ENCODE measurements at regions not wholly inside any gene's neighbourhood (a gene's known extent, or its start where the extent isn't known, plus 50 kb on each side); places are given as distances from the start of the nearest gene placed in this dataset.

DNA sequence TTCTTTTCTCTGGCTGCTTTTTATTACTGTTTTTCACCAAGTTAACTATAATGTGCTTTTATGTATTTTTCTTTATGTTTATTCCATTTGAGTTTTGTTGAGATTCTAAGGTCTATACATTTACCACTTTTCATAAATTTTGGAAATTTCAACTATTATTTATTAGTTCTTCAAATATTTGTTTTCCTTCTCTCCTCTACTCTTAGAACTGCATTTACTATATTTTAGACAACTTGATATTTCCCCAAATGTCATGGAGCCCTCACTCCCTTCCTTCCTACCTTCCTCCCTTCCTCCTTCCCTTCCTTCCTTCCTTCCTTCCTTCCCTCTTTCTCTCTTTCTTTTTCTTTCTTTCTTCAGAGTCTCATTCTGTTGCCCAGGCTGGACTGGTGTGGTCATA is 81.4 kb upstream of the TNIK start:
- Histone ChIP-seq H3K79me2 (ENCODE audit: insufficient read depth, low read length) (no peaks in the 10 kb centered on the region), H3K4me3 (ENCODE audit: insufficient read depth, low read depth, low read length) (no peak overlapping the region), H3K27ac (ENCODE audit: low read depth, low read length) (no peak overlapping the region), H3K4me1 (ENCODE audit: insufficient read depth, low read length) (no peaks in the 10 kb centered on the region), H3K27me3 (ENCODE audit: insufficient read depth, low read length) (no peaks in the 10 kb centered on the region), H3K9me3 (ENCODE audit: insufficient read depth, low read depth, low read length) (no peaks in the 10 kb centered on the region), H3K9ac (ENCODE audit: low read length) (no peak overlapping the region), H4K20me1 (ENCODE audit: insufficient read depth, low read length) (no peaks in the 10 kb centered on the region), H2AFZ (ENCODE audit: low read depth, low read length) (no peak overlapping the region), H3K36me3 (ENCODE audit: insufficient read depth, low read length) (no peaks in the 10 kb centered on the region), H3K4me2 (ENCODE audit: low read length) (no peak overlapping the region)
- Mint-ChIP-seq H3K27me3 (ENCODE audit: low read depth, unreplicated experiment) (no peaks in the 10 kb centered on the region), H3K27ac (ENCODE audit: unreplicated experiment) (no peak overlapping the region), H3K36me3 (ENCODE audit: low read depth, unreplicated experiment) (no peaks in the 10 kb centered on the region), H3K9me3 (ENCODE audit: unreplicated experiment) (peaks cover 4% of the 10 kb centered on the region), H3K4me3 (ENCODE audit: unreplicated experiment) (no peak overlapping the region), H3K4me1 (ENCODE audit: low read depth, unreplicated experiment) (no peaks in the 10 kb centered on the region)
- TF ChIP-seq, protein P1, sequence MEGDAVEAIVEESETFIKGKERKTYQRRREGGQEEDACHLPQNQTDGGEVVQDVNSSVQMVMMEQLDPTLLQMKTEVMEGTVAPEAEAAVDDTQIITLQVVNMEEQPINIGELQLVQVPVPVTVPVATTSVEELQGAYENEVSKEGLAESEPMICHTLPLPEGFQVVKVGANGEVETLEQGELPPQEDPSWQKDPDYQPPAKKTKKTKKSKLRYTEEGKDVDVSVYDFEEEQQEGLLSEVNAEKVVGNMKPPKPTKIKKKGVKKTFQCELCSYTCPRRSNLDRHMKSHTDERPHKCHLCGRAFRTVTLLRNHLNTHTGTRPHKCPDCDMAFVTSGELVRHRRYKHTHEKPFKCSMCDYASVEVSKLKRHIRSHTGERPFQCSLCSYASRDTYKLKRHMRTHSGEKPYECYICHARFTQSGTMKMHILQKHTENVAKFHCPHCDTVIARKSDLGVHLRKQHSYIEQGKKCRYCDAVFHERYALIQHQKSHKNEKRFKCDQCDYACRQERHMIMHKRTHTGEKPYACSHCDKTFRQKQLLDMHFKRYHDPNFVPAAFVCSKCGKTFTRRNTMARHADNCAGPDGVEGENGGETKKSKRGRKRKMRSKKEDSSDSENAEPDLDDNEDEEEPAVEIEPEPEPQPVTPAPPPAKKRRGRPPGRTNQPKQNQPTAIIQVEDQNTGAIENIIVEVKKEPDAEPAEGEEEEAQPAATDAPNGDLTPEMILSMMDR (IDR thresholded peaks at IDR 0.05; ENCODE audit: insufficient read depth, low read depth, low read length), result no peak
- no peak for TF ChIP-seq EZH2 (IDR thresholded peaks at IDR 0.05; ENCODE audit: insufficient read depth, low read length)
- DNase-seq (ENCODE audit: low read depth) (no peak), FAIRE-seq (no peak)

DNA sequence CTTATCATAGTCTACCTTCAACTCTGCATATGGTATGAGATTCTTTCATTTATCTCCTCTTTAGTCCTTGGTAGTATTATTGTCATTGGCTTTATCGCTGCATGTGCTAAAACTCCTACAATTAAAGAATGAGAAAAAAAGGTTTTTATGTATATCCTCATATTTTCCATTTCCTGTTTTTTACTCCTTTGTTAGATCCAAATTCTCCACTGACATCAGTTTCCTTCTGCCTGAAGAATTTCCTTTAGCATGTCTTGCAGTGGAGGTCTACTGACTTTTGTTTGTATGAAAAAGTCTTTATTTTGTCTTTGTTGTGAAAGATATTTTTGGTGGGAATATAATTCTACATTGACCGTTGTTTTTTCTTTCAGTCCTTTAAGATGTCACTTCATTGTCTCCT is 81.0 kb upstream of the TNIK start:
- TF ChIP-seq EZH2 (IDR thresholded peaks at IDR 0.05; ENCODE audit: insufficient read depth, low read length), result no peak
- TF ChIP-seq, protein P1 (IDR thresholded peaks at IDR 0.05; ENCODE audit: insufficient read depth, low read depth, low read length), result no peak
- H2AFZ ChIP-seq (ENCODE audit: low read depth, low read length), result no peak overlapping the region
- H3K4me2 ChIP-seq (ENCODE audit: low read length), result no peak overlapping the region
- Mint-ChIP-seq H3K27me3 (ENCODE audit: low read depth, unreplicated experiment) (no peaks in the 10 kb centered on the region), H3K9me3 (ENCODE audit: unreplicated experiment) (peaks cover 4% of the 10 kb centered on the region), H3K4me1 (ENCODE audit: low read depth, unreplicated experiment) (no peaks in the 10 kb centered on the region), H3K4me3 (ENCODE audit: unreplicated experiment) (no peak overlapping the region), H3K36me3 (ENCODE audit: low read depth, unreplicated experiment) (no peaks in the 10 kb centered on the region), H3K27ac (ENCODE audit: unreplicated experiment) (no peak overlapping the region)
- H3K27ac ChIP-seq (ENCODE audit: low read depth, low read length), result no peak overlapping the region
- no peak overlapping the region for H3K9ac ChIP-seq (ENCODE audit: low read length)
- no peaks in the 10 kb centered on the region for H4K20me1 ChIP-seq (ENCODE audit: insufficient read depth, low read length)
- no peaks in the 10 kb centered on the region for H3K4me1 ChIP-seq (ENCODE audit: insufficient read depth, low read length)
- FAIRE-seq (no peak), DNase-seq (ENCODE audit: low read depth) (no peak)
- no peak overlapping the region for H3K4me3 ChIP-seq (ENCODE audit: insufficient read depth, low read depth, low read length)
- H3K79me2 ChIP-seq (ENCODE audit: insufficient read depth, low read length), result no peaks in the 10 kb centered on the region
- H3K27me3 ChIP-seq (ENCODE audit: insufficient read depth, low read length), result no peaks in the 10 kb centered on the region
- H3K36me3 ChIP-seq (ENCODE audit: insufficient read depth, low read length), result no peaks in the 10 kb centered on the region
- no peaks in the 10 kb centered on the region for H3K9me3 ChIP-seq (ENCODE audit: insufficient read depth, low read depth, low read length)

DNA sequence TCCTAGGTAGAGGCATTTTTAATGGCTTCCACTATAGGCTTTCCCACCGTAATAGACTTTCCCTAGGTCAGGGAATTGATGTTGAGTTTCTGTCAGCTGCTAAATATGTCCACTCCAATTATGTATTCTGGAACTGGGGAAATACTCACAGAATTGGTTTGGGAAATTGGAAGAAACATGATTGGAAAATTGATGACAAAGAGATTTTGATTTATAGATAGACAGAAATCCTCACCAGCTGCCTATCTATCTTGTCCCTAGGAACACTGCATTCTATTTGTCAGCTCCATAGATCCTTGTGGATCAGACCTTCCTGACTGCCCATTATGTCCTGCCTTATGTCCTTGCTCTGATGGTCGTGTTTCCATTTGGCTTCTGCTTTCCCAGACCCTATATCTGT is 75.6 kb upstream of the TNIK start:
- no peak overlapping the region for H3K27ac ChIP-seq (ENCODE audit: low read depth, low read length)
- H3K9ac ChIP-seq (ENCODE audit: low read length), result no peak overlapping the region
- DNase-seq (ENCODE audit: low read depth) (no peak), FAIRE-seq (no peak)
- H3K4me3 Mint-ChIP-seq (ENCODE audit: unreplicated experiment), result no peak overlapping the region
- no peaks in the 10 kb centered on the region for H3K27me3 Mint-ChIP-seq (ENCODE audit: low read depth, unreplicated experiment)
- H3K27me3 ChIP-seq (ENCODE audit: insufficient read depth, low read length), result no peaks in the 10 kb centered on the region
- H3K79me2 ChIP-seq (ENCODE audit: insufficient read depth, low read length), result no peaks in the 10 kb centered on the region
- no peak for TF ChIP-seq EZH2 (IDR thresholded peaks at IDR 0.05; ENCODE audit: insufficient read depth, low read length)
- H3K9me3 ChIP-seq (ENCODE audit: insufficient read depth, low read depth, low read length), result peaks cover 2% of the 10 kb centered on the region
- no peak overlapping the region for H3K4me3 ChIP-seq (ENCODE audit: insufficient read depth, low read depth, low read length)
- no peak overlapping the region for H3K4me2 ChIP-seq (ENCODE audit: low read length)
- no peaks in the 10 kb centered on the region for H3K36me3 Mint-ChIP-seq (ENCODE audit: low read depth, unreplicated experiment)
- H3K36me3 ChIP-seq (ENCODE audit: insufficient read depth, low read length), result no peaks in the 10 kb centered on the region
- H3K27ac Mint-ChIP-seq (ENCODE audit: unreplicated experiment), result no peak overlapping the region
- no peaks in the 10 kb centered on the region for H3K4me1 ChIP-seq (ENCODE audit: insufficient read depth, low read length)
- peaks cover 7% of the 10 kb centered on the region for H3K9me3 Mint-ChIP-seq (ENCODE audit: unreplicated experiment)
- H4K20me1 ChIP-seq (ENCODE audit: insufficient read depth, low read length), result no peaks in the 10 kb centered on the region
- no peak overlapping the region for H2AFZ ChIP-seq (ENCODE audit: low read depth, low read length)
- no peaks in the 10 kb centered on the region for H3K4me1 Mint-ChIP-seq (ENCODE audit: low read depth, unreplicated experiment)

All from astrocyte (in vitro differentiated cells and primary cell).